ENCODE measurements at regions not wholly inside any gene's neighbourhood (a gene's known extent, or its start where the extent isn't known, plus 50 kb on each side); places are given as distances from the start of the nearest gene placed in this dataset.
"Not testable (repeated sequence)": the region's sequence is repeated elsewhere in the genome, so short reads cannot be mapped to it uniquely, and the experiment has no call there.

DNA sequence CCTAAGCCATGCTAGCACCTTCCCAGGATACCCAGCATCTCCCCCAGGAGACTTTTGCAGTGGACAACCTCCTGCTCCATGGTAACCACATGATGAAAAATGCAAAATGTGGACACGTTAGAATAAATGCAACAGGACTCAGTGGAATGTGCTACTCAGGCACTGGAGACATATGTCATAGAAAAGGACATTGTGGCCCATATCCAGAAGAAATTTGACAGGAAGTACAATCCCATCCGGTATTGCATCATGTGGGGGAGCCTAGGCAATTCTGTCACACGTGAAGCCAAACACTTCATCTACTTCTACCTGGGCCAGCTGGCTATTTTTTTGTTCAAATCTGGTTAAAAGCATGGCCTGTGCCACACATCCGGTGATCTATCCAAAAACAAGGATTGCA is 227.2 kb upstream of the GPR149 start:
- no peak for DNase-seq

DNA sequence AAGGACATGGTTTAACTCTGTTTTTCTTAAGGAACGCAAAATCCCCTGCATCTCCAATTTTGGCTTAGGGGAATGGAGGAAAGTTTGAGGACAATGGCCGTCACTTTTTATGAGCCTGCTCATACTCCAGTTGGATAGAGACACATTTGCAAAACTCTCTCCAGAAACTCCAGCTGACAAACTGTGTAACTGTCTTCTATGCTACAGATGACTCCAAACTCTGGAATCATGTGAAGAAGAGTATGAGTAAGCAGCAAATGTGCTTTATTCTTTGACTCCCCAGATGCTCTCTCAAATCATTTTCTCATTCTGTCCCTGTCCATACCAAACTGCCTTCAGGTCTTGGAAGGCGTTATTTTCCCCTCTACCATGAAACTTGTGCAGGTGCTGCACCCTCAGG is 226.5 kb upstream of the GPR149 start:
- DNase-seq (no peak), ATAC-seq (ENCODE audit: poor library complexity) (no peak)
- intact Hi-C loops (cut with DNase I) = no loop called here

More for the DNA sequence above, 227.2 kb upstream of the GPR149 start:
- no peak for ATAC-seq (ENCODE audit: poor library complexity)
- intact Hi-C loops (cut with DNase I) = no loop called here

DNA sequence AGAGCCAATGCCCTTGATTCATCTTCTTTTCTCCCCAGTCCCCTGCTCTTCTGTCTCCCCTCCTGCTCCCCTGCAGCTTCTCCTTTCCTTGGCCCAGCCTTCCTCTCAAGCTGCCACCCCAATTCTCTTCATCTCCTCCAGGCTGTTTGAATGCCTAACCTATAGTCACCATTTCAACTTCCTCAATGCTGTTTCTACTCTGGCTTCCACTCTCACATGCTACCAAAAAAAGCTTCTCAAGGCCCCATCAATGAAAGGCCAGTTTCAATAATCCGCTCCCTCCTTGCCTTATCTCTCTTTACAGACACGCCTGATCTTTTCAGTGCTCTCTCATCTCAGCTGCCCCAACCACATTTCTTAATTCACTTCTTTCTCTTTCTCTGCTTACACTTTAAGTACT is 212.2 kb upstream of the GPR149 start:
- ATAC-seq (ENCODE audit: poor library complexity) (no peak), DNase-seq (no peak)
- intact Hi-C loops (cut with DNase I) = no loop called here

DNA sequence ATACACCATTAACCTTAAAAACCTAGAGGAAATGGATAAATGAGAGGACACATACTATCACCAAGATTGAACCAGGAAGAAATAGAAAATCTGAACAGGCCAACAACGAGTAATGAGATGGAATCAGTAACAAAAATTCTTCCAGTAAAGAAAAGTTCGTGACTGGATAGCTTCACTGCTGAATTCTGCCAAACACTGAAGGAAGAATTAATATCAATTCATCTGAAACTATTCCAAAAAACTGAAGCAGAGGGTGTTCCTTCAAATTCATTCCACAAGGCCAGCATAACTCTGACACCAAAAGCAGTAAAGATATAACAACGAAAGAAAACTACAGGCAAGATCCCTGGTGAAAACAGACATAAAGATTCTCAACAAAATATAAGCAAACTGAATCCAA is 195.8 kb upstream of the GPR149 start:
- DNase-seq = no peak
- intact Hi-C loops (cut with DNase I) = no loop called here
- ATAC-seq (ENCODE audit: poor library complexity) = no peak

DNA sequence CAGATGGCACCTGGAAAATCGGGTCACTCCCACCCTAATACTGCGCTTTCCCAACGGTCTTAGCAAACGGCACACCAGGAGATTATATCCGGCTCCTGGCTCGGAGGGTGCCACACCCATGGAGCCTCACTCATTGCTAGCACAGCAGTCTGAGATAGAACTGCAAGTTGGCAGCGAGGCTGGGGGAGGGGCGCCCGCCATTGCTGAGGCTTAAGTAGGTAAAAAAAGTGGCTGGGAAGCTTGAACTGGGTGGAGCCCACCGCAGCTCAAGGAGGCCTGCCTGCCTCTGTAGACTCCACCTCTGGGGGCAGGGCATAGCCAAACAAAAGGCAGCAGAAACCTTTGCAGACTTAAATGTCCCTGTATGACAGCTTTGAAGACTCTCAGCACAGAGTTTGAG is 189.6 kb upstream of the GPR149 start:
- intact Hi-C loops (cut with DNase I); DNase-seq: not testable (repeated sequence)

DNA sequence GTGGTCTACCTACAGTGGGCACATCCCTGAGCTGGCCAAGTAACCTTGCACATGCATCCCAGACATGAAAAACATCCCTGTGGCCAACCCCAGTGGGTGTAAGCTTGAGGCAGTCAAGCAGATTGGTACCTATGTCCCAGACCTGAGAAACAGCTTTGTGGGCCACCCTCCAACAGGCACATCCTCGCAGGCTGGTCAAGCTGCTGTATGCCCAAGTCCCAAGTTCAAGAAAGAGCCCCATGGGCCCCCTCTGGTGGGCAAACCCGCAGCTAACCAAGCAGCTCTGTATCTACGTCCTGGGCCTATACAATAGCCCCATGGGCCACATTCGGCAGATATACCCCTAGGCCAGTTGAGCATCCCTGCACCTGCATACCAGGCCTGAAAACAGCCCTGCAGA is 186.3 kb upstream of the GPR149 start:
- intact Hi-C loops (cut with DNase I) = no loop called here
- ATAC-seq (ENCODE audit: poor library complexity) = no peak
- no peak for DNase-seq

More for the DNA sequence above, 189.6 kb upstream of the GPR149 start:
- not testable (repeated sequence) for ATAC-seq (ENCODE audit: poor library complexity)

DNA sequence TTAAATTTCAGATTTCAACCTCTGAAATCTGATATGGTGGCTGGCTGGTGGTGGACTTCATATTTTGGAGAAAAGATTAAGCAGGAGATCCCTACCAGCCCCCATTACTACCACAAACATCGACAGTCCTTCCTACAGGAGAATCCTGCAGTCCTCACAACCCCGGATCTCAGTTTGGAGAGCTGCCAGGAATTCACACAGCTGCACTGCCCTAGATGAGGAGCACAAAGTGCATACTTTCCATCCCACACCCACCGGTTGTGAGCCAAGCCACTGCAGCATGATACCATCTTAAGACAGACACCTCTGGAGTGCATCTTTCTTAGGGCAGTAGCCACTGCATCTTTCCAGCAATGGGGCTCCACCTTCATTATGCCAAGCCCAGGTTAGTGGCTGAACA is 185.5 kb upstream of the GPR149 start:
- no peak for ATAC-seq (ENCODE audit: poor library complexity)
- intact Hi-C loops (cut with DNase I) = no loop called here

DNA sequence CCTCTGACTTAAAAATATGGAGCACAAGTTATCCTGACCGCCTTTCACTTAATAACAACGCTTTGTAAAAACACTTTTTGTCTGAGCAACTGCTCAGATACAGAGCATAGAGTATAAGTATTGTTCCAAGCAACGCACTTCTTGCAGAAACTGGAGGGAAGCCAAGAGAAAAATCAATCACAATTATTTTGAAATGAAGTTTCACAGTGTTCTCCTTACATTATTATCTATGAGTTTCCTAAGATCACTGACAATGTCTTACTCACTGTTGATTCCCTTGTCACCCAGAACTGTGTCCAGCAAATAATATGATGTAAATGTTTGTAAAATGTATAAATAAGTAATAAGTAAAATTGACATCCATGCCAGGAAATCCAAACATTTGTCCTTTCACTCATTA is 184.6 kb upstream of the GPR149 start:
- intact Hi-C loops (cut with DNase I) = no loop called here
- ATAC-seq (ENCODE audit: poor library complexity) = no peak
- no peak for DNase-seq

More for the DNA sequence above, 185.5 kb upstream of the GPR149 start:
- DNase-seq = no peak

DNA sequence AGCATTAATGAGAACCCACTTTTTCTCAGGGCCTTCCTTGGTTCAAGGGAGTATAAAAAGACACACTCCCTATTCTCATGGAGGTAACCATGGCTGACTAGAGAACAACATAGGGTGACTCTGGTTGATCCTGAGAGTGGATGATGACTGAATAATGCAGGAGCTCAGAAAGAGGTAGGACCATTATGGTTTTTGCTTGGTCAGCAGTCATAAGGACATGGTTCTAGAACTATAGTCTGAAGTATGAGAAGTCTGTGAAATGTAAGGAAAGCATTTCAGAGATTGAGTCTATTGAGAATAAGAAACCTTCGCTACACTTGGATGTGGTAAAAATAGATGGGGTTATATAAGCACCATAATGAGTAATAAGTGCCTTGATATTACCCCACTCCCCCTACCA is 184.1 kb upstream of the GPR149 start:
- DNase-seq (no peak), ATAC-seq (ENCODE audit: poor library complexity) (no peak)
- intact Hi-C loops (cut with DNase I) = no loop called here

DNA sequence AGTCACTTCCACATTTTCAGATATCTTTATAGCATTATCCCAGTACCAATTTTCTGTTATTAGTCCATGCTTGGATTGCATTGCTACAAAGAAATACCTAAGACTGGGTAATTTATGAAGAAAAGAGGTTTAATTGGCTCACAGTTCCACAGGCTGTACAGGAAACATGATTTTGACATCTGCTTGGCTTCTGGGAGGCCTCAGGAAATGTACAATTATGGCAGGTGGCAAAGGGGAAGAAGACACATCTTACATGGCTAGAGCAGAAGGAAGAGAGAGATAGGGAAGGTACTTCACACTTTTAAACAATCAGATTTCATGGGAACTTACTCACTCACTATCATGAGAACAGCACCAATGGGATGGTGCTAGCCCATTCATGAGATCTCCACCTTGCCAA is 172.3 kb upstream of the GPR149 start:
- intact Hi-C loops (cut with DNase I) = no loop called here
- DNase-seq (no peak), ATAC-seq (ENCODE audit: poor library complexity) (no peak)

DNA sequence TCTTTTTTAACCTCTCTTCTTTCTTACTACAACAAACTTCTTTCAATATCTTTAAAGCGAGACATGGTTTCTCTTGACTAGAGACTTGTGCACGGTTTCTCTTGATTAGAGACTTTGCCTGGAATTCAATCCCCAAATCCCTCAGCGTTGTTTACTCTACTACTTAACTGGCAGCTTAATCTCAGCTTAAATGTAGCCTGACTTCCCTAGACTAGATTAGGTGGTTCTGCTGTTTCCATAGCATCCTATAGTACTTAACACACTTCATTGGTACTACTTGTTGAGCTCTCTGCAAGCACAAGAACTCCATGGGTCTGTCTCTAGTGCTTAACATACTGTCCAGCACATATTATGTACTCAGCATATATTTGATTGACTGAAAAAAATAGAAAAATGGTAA is 168.2 kb upstream of the GPR149 start:
- ATAC-seq (ENCODE audit: poor library complexity) (no peak), DNase-seq (no peak)
- intact Hi-C loops (cut with DNase I) = no loop called here

DNA sequence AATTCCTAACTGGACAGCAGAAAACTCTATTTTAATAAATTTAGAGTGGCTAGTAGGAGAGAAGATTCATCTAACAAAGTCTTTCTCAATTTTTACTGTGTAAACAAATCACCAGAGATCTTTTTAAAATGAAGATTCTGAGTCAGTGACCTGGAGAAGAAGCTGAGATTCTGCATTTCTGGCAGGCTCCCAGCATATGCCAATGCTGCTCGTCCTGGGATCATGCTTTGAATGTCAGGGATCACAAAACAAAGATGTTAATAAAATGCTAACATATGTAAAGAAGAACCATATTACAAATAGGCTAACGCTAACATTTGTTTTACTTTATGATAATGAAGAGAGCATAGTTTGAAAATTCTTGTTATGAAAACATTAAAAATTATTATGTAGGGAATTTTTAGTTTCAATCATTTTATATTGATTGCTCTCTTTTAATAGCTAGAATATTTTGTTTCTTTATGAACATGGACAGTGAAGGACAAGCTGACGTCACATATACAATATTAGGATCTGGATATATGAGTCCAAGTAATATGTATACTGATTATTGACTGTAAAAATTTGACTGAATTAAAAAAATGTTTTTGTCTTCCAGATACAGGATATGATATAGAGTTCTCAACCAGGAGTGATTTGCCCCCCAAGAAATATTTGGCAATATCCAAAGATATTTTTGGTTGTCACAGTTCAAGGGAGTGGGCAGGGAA is 160.8 kb upstream of the GPR149 start:
- intact Hi-C loops (cut with DNase I) = no loop called here
- DNase-seq (no peak), ATAC-seq (ENCODE audit: poor library complexity) (no peak)

DNA sequence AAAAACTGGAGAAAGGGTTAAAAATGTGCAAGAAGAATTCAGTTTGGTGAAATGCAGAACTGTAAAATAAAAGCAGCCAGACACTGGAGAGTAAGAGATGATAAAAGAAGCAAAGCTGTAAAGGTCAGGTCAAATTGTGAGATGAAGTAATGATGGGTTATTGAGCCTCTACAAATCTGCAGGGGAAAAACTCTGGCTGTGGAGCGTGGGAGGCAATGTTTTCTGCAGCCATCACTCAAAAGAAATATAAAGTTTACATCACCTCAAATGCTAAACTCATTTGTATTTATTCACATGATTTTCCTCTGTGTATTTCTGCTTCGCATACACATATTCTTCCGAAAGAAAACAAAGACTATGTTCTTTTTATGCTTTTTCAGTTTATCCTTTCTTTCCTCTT is 158.8 kb upstream of the GPR149 start:
- intact Hi-C loops (cut with DNase I) = no loop called here
- DNase-seq (no peak), ATAC-seq (ENCODE audit: poor library complexity) (no peak)

DNA sequence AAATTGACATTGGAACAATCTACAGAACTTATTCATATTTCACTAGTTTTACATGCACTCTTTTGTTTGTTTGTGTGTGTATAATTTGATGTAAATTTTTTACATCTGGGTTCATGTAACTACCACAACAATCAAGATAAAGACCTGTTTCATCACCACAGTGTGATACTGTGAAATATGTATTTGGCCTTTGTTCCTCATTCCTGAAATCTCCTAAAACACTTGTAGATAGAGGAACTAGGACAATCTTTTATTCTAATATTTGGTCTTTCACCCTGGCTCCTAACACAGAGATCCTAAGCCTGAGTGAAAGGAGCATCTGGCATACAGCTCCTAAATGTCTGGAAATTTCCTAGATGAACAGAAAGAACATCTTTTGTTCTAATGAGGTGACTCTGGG is 155.0 kb upstream of the GPR149 start:
- intact Hi-C loops (cut with DNase I) = no loop called here
- DNase-seq (no peak), ATAC-seq (ENCODE audit: poor library complexity) (no peak)

DNA sequence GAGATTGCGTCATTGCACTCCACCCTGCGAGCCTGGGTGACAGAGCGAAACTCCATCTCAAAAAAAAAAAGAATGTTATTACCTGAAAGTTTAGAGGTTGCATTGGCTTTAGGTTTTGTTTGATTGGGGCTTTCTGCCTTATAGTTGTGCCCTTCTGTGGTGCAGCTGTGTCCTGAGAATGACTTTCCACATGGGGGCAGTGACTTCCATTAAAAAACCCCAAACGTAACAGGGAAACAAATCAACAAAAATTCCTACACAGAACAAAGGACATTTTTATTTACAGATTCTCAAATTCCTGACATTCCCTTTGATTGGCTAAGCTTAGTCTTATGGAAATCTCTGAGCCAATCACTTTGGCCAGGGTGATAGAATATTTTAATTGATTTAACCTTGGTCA is 154.1 kb upstream of the GPR149 start:
- intact Hi-C loops (cut with DNase I) = no loop called here
- ATAC-seq (ENCODE audit: poor library complexity) (no peak), DNase-seq (no peak)

DNA sequence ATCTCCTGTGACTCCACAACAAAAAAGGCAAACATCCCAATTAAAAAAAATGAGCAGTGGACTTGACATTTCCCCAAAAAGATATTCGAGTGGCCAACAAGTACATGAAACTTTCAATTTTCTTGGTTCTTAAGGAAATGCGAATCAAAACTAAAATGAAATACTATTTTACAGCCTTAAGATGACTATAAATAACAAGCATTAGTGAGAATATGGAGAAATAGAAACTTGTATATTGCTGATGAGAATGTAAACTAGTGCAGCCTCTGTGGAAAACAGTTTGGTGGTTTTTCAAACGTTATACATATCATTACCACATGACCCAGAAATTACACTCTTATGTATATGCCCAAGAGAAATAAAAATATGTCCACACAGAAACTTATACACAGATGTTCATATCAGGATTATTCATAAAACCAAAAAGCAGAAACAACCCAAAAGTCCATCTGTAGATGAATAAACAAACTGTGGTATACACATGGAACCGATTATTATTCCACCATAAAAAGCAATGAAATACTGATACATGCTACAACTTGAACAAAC is 153.2 kb upstream of the GPR149 start:
- ATAC-seq (ENCODE audit: poor library complexity) = no peak
- intact Hi-C loops (cut with DNase I) = no loop called here
- DNase-seq = no peak

DNA sequence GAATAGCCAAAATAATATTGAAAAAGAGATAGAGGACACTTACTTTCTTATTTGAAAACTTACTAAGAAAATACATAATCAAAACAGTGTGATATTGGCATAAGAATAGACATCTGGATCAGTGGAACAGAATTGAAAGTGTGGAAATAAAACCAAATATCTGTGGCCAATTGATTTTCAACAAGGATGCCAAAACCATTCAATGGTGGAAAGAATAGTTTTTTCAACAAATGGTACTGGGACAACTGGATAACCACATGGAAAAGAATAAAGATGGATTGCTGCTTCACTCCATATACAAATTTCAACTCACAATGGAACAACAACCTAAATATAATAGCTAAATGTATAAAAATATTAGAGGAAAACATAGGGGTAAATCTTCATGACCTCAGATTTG is 152.5 kb upstream of the GPR149 start:
- no peak for DNase-seq
- no peak for ATAC-seq (ENCODE audit: poor library complexity)
- intact Hi-C loops (cut with DNase I) = no loop called here

DNA sequence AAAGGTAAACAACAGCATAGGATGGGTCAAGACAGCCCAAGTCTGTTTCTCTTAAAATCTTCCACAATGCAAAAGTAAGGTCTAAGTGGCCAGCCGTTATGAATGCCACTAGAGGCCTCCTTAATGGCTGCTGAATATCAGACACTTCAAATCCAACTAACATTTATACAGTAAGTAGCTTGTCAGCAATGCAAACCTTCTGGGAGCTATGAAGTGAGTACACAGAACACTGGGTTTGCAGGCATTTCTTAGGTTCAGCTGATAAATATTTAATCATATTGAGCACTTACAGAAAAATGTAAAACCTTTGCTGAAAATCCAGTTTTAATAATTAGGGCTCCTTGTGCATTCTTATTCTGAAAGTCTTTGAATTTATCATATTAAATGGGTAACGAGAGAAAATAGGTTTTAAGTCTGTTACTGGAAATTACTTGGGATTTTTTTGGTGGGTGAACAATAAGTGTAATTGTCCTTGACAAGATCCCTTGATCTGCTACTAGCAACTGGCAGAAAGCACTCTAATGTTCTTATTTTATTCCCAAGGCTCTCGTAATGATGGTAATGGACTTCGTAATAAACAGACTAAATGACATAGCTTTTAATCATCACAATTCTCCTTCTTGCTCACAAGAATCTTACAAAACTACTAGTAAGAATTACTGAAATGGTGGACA is 141.7 kb upstream of the GPR149 start:
- ATAC-seq (ENCODE audit: poor library complexity) = no peak
- no peak for DNase-seq
- intact Hi-C loops (cut with DNase I) = no loop called here

DNA sequence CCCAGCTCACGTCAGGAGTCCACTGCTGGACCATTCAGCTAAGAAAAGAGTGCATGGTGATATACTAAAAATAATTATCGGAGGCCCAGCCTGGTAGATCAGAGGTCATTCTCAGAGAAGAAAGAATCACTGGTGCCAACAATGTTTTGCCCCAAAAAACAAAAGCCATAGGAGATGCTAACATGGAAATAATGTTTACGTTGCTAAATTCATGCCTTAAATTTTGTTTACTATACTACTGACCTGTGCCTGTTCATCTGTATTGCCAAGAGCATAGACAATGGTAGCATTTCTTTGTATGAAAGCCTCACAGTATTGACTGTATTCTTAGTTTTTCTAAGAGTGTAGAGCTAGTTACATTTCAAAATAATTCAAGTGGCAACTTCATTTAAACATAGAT is 138.1 kb upstream of the GPR149 start:
- DNase-seq = no peak
- no peak for ATAC-seq (ENCODE audit: poor library complexity)
- intact Hi-C loops (cut with DNase I) = no loop called here

DNA sequence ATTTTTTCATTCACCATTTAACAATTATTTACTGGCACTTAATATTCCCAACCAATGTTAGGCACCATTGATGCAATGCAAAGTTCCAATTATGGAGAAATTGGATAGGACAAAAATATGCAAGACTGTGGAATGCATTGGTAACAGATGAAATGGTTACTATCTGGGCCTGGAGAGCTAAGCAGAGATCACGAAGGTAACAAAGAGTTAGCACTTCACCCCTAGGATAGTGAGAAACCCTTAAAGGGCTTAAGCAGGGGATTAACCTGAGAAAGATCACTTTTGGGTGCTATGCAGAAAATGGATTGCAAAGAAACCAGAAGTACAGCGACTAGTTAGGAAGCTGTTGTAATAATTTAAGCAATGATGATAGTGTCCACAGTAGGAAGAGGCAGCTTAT is 129.6 kb upstream of the GPR149 start:
- intact Hi-C loops (cut with DNase I) = no loop called here
- ATAC-seq (ENCODE audit: poor library complexity) (no peak), DNase-seq (no peak)

Measured in Right ventricle myocardium superior (tissue), 1 donor.